Keratinocyte (primary cell): ENCODE measurements at regions not wholly inside any gene's neighbourhood (a gene's known extent, or its start where the extent isn't known, plus 50 kb on each side); places are given as distances from the start of the nearest gene placed in this dataset.

Source experiments
- EZH2 ChIP-seq: IDR thresholded peaks from one replicate; pipeline ENCODE4 v1.6.1; 2012; ENCODE audit warnings: inconsistent platforms, mild to moderate bottlenecking, low read length, moderate library complexity
- TF ChIP-seq, protein P1 (sequence below), 3 experiments: IDR thresholded peaks in 1 of 3; conservative IDR thresholded peaks in 1 of 3; optimal IDR thresholded peaks in 1 of 3; 2 replicates in 2 of 3; 3 replicates in 1 of 3; pipeline versions ENCODE3 to v1.5.1; 2011; ENCODE audit warnings: low read length in 3 of 3, mild to moderate bottlenecking in 3 of 3, moderate library complexity in 2 of 3, control low read depth in 1 of 3, inconsistent platforms in 1 of 3; ENCODE audit not compliant: insufficient read depth in 2 of 3; ENCODE audit errors: extremely low read depth in 1 of 3

DNA sequence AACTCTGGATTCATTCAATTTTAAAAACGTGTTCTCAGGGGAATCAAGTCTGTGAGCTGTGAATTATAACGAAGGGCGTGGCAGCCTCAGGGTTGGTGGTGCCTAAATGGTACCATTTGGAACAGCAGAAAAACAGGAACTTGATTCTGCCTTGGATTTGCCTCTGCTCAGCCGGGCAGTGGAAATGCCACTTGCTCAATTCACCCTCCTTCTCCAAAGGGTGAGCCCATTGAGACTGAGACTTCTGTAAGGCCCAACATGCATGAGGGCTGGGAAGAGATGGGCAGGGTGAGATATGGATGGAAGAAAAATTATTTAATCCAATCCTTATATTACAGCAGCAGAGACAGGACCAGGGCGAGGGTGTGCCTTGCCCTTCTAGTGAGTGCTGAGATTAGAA is 107.1 kb upstream of the HABP2 start:
- TF ChIP-seq, protein P1, sequence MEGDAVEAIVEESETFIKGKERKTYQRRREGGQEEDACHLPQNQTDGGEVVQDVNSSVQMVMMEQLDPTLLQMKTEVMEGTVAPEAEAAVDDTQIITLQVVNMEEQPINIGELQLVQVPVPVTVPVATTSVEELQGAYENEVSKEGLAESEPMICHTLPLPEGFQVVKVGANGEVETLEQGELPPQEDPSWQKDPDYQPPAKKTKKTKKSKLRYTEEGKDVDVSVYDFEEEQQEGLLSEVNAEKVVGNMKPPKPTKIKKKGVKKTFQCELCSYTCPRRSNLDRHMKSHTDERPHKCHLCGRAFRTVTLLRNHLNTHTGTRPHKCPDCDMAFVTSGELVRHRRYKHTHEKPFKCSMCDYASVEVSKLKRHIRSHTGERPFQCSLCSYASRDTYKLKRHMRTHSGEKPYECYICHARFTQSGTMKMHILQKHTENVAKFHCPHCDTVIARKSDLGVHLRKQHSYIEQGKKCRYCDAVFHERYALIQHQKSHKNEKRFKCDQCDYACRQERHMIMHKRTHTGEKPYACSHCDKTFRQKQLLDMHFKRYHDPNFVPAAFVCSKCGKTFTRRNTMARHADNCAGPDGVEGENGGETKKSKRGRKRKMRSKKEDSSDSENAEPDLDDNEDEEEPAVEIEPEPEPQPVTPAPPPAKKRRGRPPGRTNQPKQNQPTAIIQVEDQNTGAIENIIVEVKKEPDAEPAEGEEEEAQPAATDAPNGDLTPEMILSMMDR (optimal IDR thresholded peaks at IDR 0.05 in 1 of 3, IDR thresholded peaks at IDR 0.05 in 1 of 3, conservative IDR thresholded peaks at IDR 0.05 in 1 of 3; ENCODE audit: extremely low read depth in 1 of 3, insufficient read depth in 2 of 3, low read length in 3 of 3), result no peak
- no peak for TF ChIP-seq EZH2
